Fibroblast of skin of left quadriceps (primary cell): ENCODE measurements at regions not wholly inside any gene's neighbourhood (a gene's known extent, or its start where the extent isn't known, plus 50 kb on each side); places are given as distances from the start of the nearest gene placed in this dataset.
"Not testable (repeated sequence)": the region's sequence is repeated elsewhere in the genome, so short reads cannot be mapped to it uniquely, and the experiment has no call there.

Experiments
- DNase-seq, 2 experiments: peaks; one replicate each; pipeline ENCODE4 v3.0.0-alpha.2; 2013; ENCODE audit warnings: low read depth in 2 of 2

- no peak for DNase-seq
Observed at GRCh38 chr18:27581296-27581904, 396.3 kb upstream of the CHST9 start.

DNA sequence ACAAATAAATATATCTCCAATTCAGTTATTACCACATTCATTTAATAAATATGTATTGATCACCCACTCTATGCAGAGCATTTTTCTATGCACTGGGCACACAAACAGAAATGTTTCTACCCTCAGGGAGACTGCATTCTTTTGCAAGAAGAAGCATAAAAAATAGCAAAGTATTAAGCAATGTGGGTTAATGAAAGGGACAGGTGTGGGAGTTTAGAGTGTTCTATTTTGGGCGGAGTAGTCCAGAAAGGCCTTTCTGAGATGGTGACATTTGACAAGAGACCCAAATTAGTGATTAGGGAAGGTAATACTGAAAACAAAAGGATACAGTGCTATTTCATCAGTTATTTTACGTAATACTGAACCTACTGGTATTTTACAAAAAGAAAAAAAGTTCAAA is 394.3 kb upstream of the CHST9 start:
- DNase-seq = no peak

GRCh38 chr18:27577752-27578151 is 392.6 kb upstream of the CHST9 start:
- DNase-seq = no peak

- DNase-seq = no peak
Observed at GRCh38 chr18:27577265-27577664, 392.2 kb upstream of the CHST9 start.

DNA sequence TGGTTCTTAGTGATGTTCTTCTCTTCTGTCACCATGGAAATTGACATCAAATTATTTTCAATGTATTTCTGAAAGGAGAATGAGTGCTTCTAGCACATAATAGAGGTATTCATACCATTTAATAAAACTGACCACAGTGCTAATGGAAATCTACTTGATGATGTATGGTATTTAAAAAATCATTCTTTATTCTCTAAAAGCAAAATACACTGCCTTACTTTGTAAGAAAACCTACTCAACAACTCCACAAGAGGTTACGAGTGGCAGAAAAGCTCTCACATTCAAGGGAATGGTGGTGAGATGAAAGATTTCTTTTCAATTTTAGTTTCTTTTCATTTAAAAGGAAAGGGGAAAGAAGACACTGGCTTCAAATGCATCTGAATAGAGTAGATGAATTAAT is 382.3 kb upstream of the CHST9 start:
- no peak for DNase-seq

DNA sequence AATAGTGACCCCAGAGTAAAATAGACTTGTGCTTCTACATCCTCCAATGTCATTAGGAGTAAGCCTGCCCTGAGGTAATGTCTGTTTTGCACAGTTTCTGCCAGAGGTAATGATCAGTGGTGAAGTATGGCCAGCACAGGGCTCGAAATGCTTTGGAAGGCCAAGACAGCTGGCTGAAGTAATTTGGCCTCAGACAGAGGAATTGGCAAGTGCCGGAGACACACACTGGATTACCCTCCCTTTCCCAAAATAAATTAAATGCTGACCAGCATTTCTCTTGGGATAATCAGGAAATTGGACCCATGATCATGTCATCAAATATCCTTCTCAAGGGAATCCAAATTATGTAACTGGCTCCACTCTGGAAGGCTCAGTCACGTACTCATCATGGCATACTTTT is 379.0 kb upstream of the CHST9 start:
- no peak for DNase-seq

DNA sequence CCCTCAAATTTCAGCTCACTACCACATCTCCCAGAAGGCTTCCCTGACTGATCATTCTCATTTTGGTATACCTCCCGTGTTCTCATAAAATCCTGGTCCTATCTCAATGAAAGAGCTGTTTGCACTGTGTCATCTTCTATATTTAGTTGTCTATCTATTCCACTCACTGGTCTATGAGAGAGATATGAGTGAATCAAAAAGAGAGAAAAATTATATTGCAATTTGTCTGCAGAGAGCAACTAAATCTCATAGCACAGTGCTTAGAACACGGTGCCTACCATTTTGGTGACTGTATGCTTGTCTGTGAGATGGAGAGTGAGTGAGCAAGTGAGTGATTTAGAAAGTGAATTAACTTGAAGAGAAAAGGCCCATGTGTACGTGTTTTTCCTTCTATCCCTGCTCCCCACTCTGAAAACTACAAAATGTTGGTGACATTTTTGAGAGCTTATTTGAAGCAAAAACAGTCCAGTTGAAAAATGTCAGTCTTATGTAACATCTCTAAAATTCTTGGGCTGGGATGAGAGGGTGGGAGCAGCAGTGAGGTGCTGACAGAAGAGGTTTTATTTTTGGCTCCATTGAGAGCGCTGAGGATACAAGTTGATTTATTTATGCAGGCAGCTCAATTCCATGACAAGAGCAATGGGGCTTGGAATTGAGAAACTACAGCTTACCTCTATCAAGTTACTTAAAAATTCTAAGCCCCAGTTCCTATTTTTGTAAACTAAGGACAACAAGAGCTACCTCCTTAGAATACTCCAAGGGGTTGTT is 373.5 kb upstream of the CHST9 start:
- no peak for DNase-seq

DNA sequence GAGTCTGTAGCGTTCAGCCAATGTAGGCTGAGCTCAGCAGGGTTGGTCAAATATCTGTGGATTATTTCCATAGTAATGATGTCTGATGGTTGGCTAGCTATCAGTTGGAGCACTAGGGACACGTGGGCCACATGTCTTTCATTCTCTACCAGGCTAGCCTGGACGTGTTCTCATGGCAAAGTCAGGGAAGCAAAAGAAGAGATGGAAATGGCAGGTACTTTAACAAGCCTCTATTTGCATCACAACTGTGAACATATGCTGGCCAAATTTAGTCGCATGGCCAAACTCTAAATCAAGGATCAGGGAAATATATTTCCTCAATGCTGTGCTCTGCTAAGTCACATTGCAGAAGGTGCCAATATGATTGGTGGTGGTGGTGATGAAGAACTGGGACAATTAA is 371.6 kb upstream of the CHST9 start:
- no peak for DNase-seq

- no peak for DNase-seq
Observed at GRCh38 chr18:27549335-27550039, 364.4 kb upstream of the CHST9 start.

- no peak for DNase-seq
Observed at GRCh38 chr18:27546991-27547390, 361.9 kb upstream of the CHST9 start.

GRCh38 chr18:27544206-27544605 is 359.1 kb upstream of the CHST9 start:
- no peak for DNase-seq

DNA sequence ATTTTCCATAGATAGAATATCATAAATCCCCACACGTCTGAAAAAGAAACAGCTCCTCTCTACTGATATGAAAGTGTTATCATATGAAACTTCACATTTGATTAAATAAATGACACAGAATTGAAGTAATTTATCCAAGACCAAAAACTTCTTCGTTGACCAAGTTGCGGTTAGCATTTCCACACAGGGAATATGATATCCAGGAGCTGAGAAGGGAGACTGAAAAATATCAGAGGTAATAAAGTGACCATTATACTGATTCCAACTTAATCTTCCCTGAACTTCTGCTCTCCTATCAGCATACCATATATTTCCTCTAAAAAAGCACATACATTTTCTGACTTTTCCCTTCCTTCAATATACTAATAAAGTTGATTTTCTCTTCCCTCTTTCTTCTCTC is 356.2 kb upstream of the CHST9 start:
- DNase-seq = no peak

GRCh38 chr18:27540111-27540510 is 355.0 kb upstream of the CHST9 start:
- no peak for DNase-seq

GRCh38 chr18:27528925-27529521 is 343.9 kb upstream of the CHST9 start:
- DNase-seq = no peak

DNA sequence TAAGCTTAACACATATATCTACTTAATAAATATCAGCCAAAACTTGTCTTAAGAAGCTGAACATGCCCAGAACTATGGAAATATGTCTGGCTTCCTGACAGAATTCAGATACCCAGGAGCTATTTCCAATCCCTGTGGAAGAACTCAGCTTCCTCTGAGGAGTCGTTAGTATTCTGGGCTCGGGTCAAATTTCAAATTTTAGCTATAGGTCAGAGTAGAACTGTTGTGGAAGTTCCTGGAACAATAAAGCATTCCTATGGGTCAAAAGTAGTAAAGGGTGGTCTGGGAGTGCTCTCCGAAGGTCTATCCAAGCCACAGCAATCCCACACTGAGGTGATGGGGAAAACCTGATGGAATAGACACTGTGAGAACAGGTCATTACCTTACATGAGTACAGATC is 342.7 kb upstream of the CHST9 start:
- DNase-seq = no peak

GRCh38 chr18:27520401-27520800 is 335.3 kb upstream of the CHST9 start:
- DNase-seq = peak in 1 of 2 experiments; percentile 2

DNA sequence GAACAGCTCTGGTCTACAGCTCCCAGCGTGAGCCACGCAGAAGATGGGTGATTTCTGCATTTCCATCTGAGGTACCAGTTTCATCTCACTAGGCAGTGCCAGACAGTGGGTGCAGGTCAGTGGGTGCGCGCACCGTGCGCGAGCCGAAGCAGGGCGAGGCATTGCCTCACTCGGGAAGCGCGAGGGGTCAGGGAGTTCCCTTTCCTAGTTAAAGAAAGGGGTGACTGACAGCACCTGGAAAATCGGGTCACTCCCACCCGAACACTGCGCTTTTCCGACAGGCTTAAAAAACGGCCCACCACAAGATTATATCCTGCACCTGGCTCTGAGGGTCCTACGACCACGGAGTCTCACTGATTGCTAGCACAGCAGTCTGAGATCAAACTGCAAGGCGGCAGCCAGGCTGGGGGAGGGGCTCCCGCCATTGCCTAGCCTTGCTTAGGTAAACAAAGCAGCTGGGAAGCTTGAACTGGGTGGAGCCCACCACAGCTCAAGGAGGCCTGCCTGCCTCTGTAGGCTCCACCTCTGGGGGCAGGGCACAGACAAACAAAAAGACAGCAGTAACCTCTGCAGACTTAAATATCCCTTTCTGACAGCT is 325.0 kb upstream of the CHST9 start:
- not testable (repeated sequence) for DNase-seq

- no peak for DNase-seq
Observed at GRCh38 chr18:27501671-27502070, 316.6 kb upstream of the CHST9 start.

- no peak for DNase-seq
Observed at GRCh38 chr18:27500531-27500930, 315.4 kb upstream of the CHST9 start.

GRCh38 chr18:27497246-27497645 is 312.1 kb upstream of the CHST9 start:
- no peak for DNase-seq

DNA sequence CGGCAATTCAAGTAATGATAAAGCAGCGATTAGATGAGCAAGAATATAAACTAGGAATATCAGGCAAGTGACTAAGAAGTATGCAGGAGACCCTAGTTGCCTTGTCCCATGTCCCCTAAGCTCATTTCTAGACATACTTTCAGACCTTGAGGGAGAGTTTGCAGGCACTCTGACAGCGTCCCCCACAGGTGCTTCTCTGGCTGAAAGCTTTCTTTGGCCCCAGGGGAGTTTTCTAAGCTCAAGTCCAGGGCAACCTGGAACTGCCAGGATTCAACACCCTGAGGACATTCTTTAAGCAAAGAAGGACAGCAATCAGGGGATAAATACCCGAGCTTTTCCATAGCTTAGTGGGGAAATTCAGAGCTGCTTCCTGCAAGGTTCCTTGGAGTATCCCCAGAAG is 308.1 kb upstream of the CHST9 start:
- DNase-seq = no peak

GRCh38 chr18:27491772-27492171 is 306.7 kb upstream of the CHST9 start:
- DNase-seq = no peak
